H1 (cell line): ENCODE measurements at regions not wholly inside any gene's neighbourhood (a gene's known extent, or its start where the extent isn't known, plus 50 kb on each side); places are given as distances from the start of the nearest gene placed in this dataset.

Experiments
- CTCF ChIA-PET: fragments of 300-600 bp; sonication (Branson Sonifier 250); formaldehyde crosslinking; loops from one replicate; lab custom pipeline; 2021; ENCODE audit not compliant: partially characterized antibody; lab: Charles Lee
- POLR2A ChIA-PET: fragments of 300-600 bp; sonication (Branson Sonifier 250); formaldehyde crosslinking; loops from one replicate; lab custom pipeline; 2021; ENCODE audit warnings: inconsistent platforms; ENCODE audit not compliant: partially characterized antibody; lab: Charles Lee
- DNase-seq, 2 experiments: peaks; one replicate each; pipeline versions ENCODE4 v3.0.0 to v3.0.0-alpha.2; 2010 to 2022; ENCODE audit warnings: low spot score in 2 of 2, low read depth in 1 of 2, mixed read lengths in 1 of 2
- FAIRE-seq: peaks from 2 replicates; lab custom pipeline; 2011; peaks lifted over from hg19 to GRCh38; lab: Jason Lieb, UNC
- H2AFZ ChIP-seq: 2 replicates; pipeline ENCODE4 v1.8.1; 2012; ENCODE audit warnings: low read length, inconsistent platforms
- H2AK5ac ChIP-seq: 2 replicates; pipeline ENCODE4 v1.6.1; 2013; ENCODE audit warnings: low read depth, low read length
- H2BK120ac ChIP-seq: replicated peaks from 2 replicates; pipeline ENCODE3; 2013; ENCODE audit warnings: low read depth, low read length, inconsistent platforms
- H2BK12ac ChIP-seq: 2 replicates; pipeline ENCODE4 v1.6.1; 2013; ENCODE audit warnings: low read depth, low read length
- H2BK15ac ChIP-seq: 2 replicates; pipeline ENCODE4 v1.6.1; 2013; ENCODE audit warnings: low read length
- H2BK20ac ChIP-seq: 2 replicates; pipeline ENCODE4 v1.6.1; 2013; ENCODE audit warnings: low read length
- H2BK5ac ChIP-seq: 2 replicates; pipeline ENCODE4 v1.6.1; 2013; ENCODE audit warnings: low read depth, low read length
- H3K14ac ChIP-seq: 2 replicates; pipeline ENCODE4 v1.6.1; 2013; ENCODE audit warnings: inconsistent platforms; ENCODE audit not compliant: insufficient read length
- H3K18ac ChIP-seq: 2 replicates; pipeline ENCODE4 v1.6.1; 2013; ENCODE audit warnings: low read length; ENCODE audit errors: extremely low read depth
- H3K23ac ChIP-seq: 2 replicates; pipeline ENCODE4 v1.6.1; 2013; ENCODE audit warnings: inconsistent platforms; ENCODE audit not compliant: insufficient read length
- H3K23me2 ChIP-seq: 2 replicates; pipeline ENCODE4 v1.6.1; 2013; ENCODE audit warnings: low read depth, low read length
- H3K27ac ChIP-seq: 2 replicates; pipeline ENCODE4 v1.6.1; 2011; ENCODE audit warnings: low read depth, low read length, inconsistent platforms
- H3K27me3 ChIP-seq, 4 experiments: replicated peaks in 1 of 4; 1 replicate in 1 of 4; 2 replicates in 3 of 4; pipeline versions ENCODE4 v1.6.1 to v1.8.1; 2011 to 2013; ENCODE audit warnings: low read length in 3 of 4, mild to moderate bottlenecking in 3 of 4, inconsistent platforms in 2 of 4, mixed read lengths in 2 of 4, moderate library complexity in 1 of 4; ENCODE audit not compliant: control insufficient read depth in 3 of 4, insufficient read depth in 3 of 4; ENCODE audit errors: extremely low read depth in 1 of 4
- H3K36me3 ChIP-seq, 4 experiments: 2 replicates each; pipeline versions ENCODE4 v1.6.1 to v1.8.1; 2011 to 2013; ENCODE audit warnings: mild to moderate bottlenecking in 4 of 4, low read length in 3 of 4, moderate library complexity in 2 of 4, control low read depth in 1 of 4, inconsistent platforms in 1 of 4; ENCODE audit not compliant: insufficient read depth in 4 of 4, control insufficient read depth in 2 of 4
- H3K4ac ChIP-seq: replicated peaks from 2 replicates; pipeline ENCODE3; 2013; ENCODE audit warnings: low read length, low read depth, mixed read lengths, inconsistent platforms; ENCODE audit not compliant: insufficient read length
- H3K4me1 ChIP-seq, 4 experiments: replicated peaks in 1 of 4; 1 replicate in 1 of 4; 2 replicates in 3 of 4; pipeline versions ENCODE4 v1.6.1 to v1.8.1; 2011 to 2013; ENCODE audit warnings: low read length in 3 of 4, inconsistent platforms in 2 of 4, mixed read lengths in 1 of 4; ENCODE audit not compliant: insufficient read depth in 4 of 4, control insufficient read depth in 3 of 4
- H3K4me2 ChIP-seq, 2 experiments: 2 replicates each; pipeline versions ENCODE4 v1.6.1 to v1.8.1; 2011 to 2013; ENCODE audit warnings: low read depth in 2 of 2, low read length in 2 of 2, control low read depth in 1 of 2, inconsistent platforms in 1 of 2, mild to moderate bottlenecking in 1 of 2; ENCODE audit not compliant: insufficient read depth in 1 of 2
- H3K4me3 ChIP-seq, 4 experiments: fragments of 200-600, 300-600 bp in 1 of 4; sonication (generic), shearing (Covaris generic), sonication (Bioruptor Twin) in 1 of 4; 2 replicates each; pipeline versions ENCODE4 v1.5.1 to v1.8.1; 2011 to 2016; ENCODE audit warnings: low read length in 4 of 4, low read depth in 3 of 4, control low read depth in 2 of 4, inconsistent platforms in 2 of 4, mild to moderate bottlenecking in 2 of 4, mixed read lengths in 1 of 4, moderate library complexity in 1 of 4; ENCODE audit not compliant: insufficient read depth in 2 of 4; ENCODE audit errors: extremely low read depth in 1 of 4
- H3K56ac ChIP-seq: replicated peaks from 2 replicates; pipeline ENCODE3; 2013; ENCODE audit warnings: low read depth, mild to moderate bottlenecking, mixed read lengths, low read length, inconsistent platforms; ENCODE audit not compliant: insufficient read length
- H3K79me1 ChIP-seq: 2 replicates; pipeline ENCODE4 v1.6.1; 2013; ENCODE audit warnings: low read depth, low read length, control low read depth
- H3K79me2 ChIP-seq, 2 experiments: 2 replicates each; pipeline versions ENCODE4 v1.6.1 to v1.8.1; 2012 to 2013; ENCODE audit warnings: low read length in 2 of 2, mild to moderate bottlenecking in 2 of 2, inconsistent platforms in 1 of 2; ENCODE audit not compliant: insufficient read depth in 2 of 2, control insufficient read depth in 1 of 2
- H3K9ac ChIP-seq, 4 experiments: replicated peaks in 1 of 4; 1 replicate in 1 of 4; 2 replicates in 3 of 4; pipeline versions ENCODE4 v1.6.1 to v1.8.1; 2011 to 2013; ENCODE audit warnings: low read depth in 3 of 4, low read length in 3 of 4, control low read depth in 2 of 4, mild to moderate bottlenecking in 2 of 4, moderate library complexity in 2 of 4, inconsistent platforms in 1 of 4; ENCODE audit errors: extremely low read depth in 1 of 4
- H3K9me3 ChIP-seq, 2 experiments: 2 replicates each; pipeline versions ENCODE4 v1.6.1 to v1.8.1; 2012 to 2013; ENCODE audit warnings: mild to moderate bottlenecking in 2 of 2, moderate library complexity in 2 of 2, control low read depth in 1 of 2, inconsistent platforms in 1 of 2, low read depth in 1 of 2, low read length in 1 of 2, mixed read lengths in 1 of 2; ENCODE audit not compliant: insufficient read depth in 2 of 2
- H4K20me1 ChIP-seq, 2 experiments: replicated peaks in 1 of 2; 2 replicates each; pipeline versions ENCODE3 to v1.8.1; 2011 to 2013; ENCODE audit warnings: inconsistent platforms in 2 of 2, low read length in 2 of 2, mild to moderate bottlenecking in 1 of 2; ENCODE audit not compliant: insufficient read depth in 2 of 2, control insufficient read depth in 1 of 2
- H4K5ac ChIP-seq: 2 replicates; pipeline ENCODE4 v1.6.1; 2013; ENCODE audit warnings: low read length, low read depth, mixed read lengths, inconsistent platforms; ENCODE audit not compliant: insufficient read length
- H4K8ac ChIP-seq: 2 replicates; pipeline ENCODE4 v1.8.0; 2013; ENCODE audit warnings: mild to moderate bottlenecking, moderate library complexity, low read length, inconsistent platforms; ENCODE audit not compliant: insufficient read depth; ENCODE audit errors: extremely low read depth
- H4K91ac ChIP-seq: replicated peaks from 2 replicates; pipeline ENCODE3; 2013; ENCODE audit warnings: low read length, mixed read lengths, inconsistent platforms; ENCODE audit not compliant: insufficient read length
- ATF3 ChIP-seq: IDR thresholded peaks from 2 replicates; pipeline ENCODE4 v1.6.1; 2011; ENCODE audit warnings: low read depth, mild to moderate bottlenecking, low read length; ENCODE audit not compliant: insufficient read depth
- EZH2 ChIP-seq: fragments of 200-600 bp; sonication (generic); IDR thresholded peaks from 2 replicates; pipeline ENCODE4 v1.7.1; 2012; ENCODE audit warnings: low read depth, mild to moderate bottlenecking, moderate library complexity, low read length, inconsistent platforms; ENCODE audit not compliant: severe bottlenecking
- SP1 ChIP-seq: IDR thresholded peaks from 2 replicates; pipeline ENCODE4 v1.6.1; 2011; ENCODE audit warnings: low read depth, low read length
- SRF ChIP-seq: IDR thresholded peaks from 2 replicates; pipeline ENCODE4 v1.6.1; 2011; ENCODE audit warnings: mild to moderate bottlenecking, low read depth, low read length, moderate library complexity
- WGBS, 2 experiments: shearing (Covaris generic) in 1 of 2; methylation state at CpG; one replicate each; pipeline versions ENCODE4 v1.1.6 to v1.1.7; 2013 to 2015; ENCODE audit warnings: low lambda C conversion rate in 2 of 2, mixed read lengths in 2 of 2, inconsistent platforms in 1 of 2, low coverage in 1 of 2, missing lambda C conversion rate in 1 of 2; ENCODE audit not compliant: insufficient replicate concordance in 2 of 2, insufficient coverage in 1 of 2, insufficient read length in 1 of 2; ENCODE audit errors: extremely low coverage in 1 of 2, missing lambda C conversion rate in 1 of 2; 5-methylcytosine and 5-hydroxymethylcytosine counted together

- Histone ChIP-seq H3K18ac (no peak overlapping the region), H2BK15ac (no peak overlapping the region), H3K79me2 (no peaks in the 10 kb centered on the region), H3K4me1 (no peaks in the 10 kb centered on the region), H3K9me3 (no peaks in the 10 kb centered on the region), H3K23ac (no peak overlapping the region), H3K27ac (no peak overlapping the region), H2BK5ac (no peak overlapping the region), H2AK5ac (no peak overlapping the region), H2BK120ac (no peak overlapping the region), H4K8ac (no peak overlapping the region), H4K20me1 (no peaks in the 10 kb centered on the region), H3K36me3 (no peaks in the 10 kb centered on the region), H3K27me3 (no peaks in the 10 kb centered on the region), H3K56ac (no peak overlapping the region), H3K4ac (peak overlapping the region; percentile 49), H3K4me3 (no peak overlapping the region), H3K23me2 (no peaks in the 10 kb centered on the region), H3K9ac (no peak overlapping the region), H4K91ac (no peak overlapping the region), H2BK12ac (no peak overlapping the region), H2BK20ac (no peak overlapping the region), H3K79me1 (no peaks in the 10 kb centered on the region), H4K5ac (no peak overlapping the region), H3K4me2 (no peak overlapping the region), H2AFZ (no peak overlapping the region), H3K14ac (no peak overlapping the region)
- FAIRE-seq (no peak), DNase-seq (no peak)
- POLR2A ChIA-PET: no interaction called here
- WGBS, 2 experiments: 88% methylated on average over 5 of the region's 5 CpGs; no CpG with 5 or more reads in 1 of the 2 experiments
- CTCF ChIA-PET: no interaction called here
- TF ChIP-seq EZH2 (no peak), ATF3 (no peak), SRF (no peak), SP1 (no peak)
Measured at GRCh38 chr5:160496784-160497183, 75.1 kb downstream of the PTTG1 start.
